GM12875 (cell line): ENCODE measurements at regions not wholly inside any gene's neighbourhood (a gene's known extent, or its start where the extent isn't known, plus 50 kb on each side); places are given as distances from the start of the nearest gene placed in this dataset.

Source experiments
- H3K4me3 ChIP-seq: one replicate; pipeline ENCODE4 v1.5.1; 2011; ENCODE audit warnings: low read depth, low read length, control low read depth
- CTCF ChIP-seq: IDR thresholded peaks from 2 replicates; pipeline ENCODE4 v1.5.1; 2011; ENCODE audit warnings: low read depth, mild to moderate bottlenecking, control low read depth, inconsistent platforms, low read length, moderate library complexity, borderline replicate concordance; ENCODE audit not compliant: insufficient read depth

GRCh38 chr2:22786817-22787216, 598.2 kb upstream of the KLHL29 start:
- TF ChIP-seq CTCF = no peak
- H3K4me3 ChIP-seq = no peak overlapping the region

GRCh38 chr2:22787745-22788144, 597.2 kb upstream of the KLHL29 start:
- TF ChIP-seq CTCF = no peak

GRCh38 chr2:22788749-22789327, 596.1 kb upstream of the KLHL29 start:
- no peak for TF ChIP-seq CTCF
- H3K4me3 ChIP-seq = no peak overlapping the region

More at GRCh38 chr2:22787745-22788144, 597.2 kb upstream of the KLHL29 start:
- H3K4me3 ChIP-seq = no peak overlapping the region

- H3K4me3 ChIP-seq = no peak overlapping the region
- TF ChIP-seq CTCF = no peak
These were observed 589.6 kb upstream of the KLHL29 start for GRCh38 chr2:22795287-22795866.

GRCh38 chr2:22798386-22798785, 586.6 kb upstream of the KLHL29 start:
- no peak for TF ChIP-seq CTCF
- no peak overlapping the region for H3K4me3 ChIP-seq

GRCh38 chr2:22800412-22800811, 584.6 kb upstream of the KLHL29 start:
- no peak for TF ChIP-seq CTCF
- no peak overlapping the region for H3K4me3 ChIP-seq

- no peak for TF ChIP-seq CTCF
- H3K4me3 ChIP-seq = no peak overlapping the region
These were observed 583.9 kb upstream of the KLHL29 start for GRCh38 chr2:22801071-22801470.
